GM12878 (cell line): ENCODE measurements at regions not wholly inside any gene's neighbourhood (a gene's known extent, or its start where the extent isn't known, plus 50 kb on each side); places are given as distances from the start of the nearest gene placed in this dataset.

Experiments used
- ATAC-seq: fragments of 200-7000 bp; cut with Tn5 transposase; 3 replicates; pipeline ENCODE4 v1.9.1; 2020; ENCODE audit warnings: mild to moderate bottlenecking, moderate library complexity
- BruUV-seq: library from RNA; stranded (reverse); fragments of 400-500 nt; replicated peaks from 2 replicates; lab custom pipeline; 2021; lab: Mats Ljungman, UMichigan
- CTCF ChIA-PET: fragments of 300-600 bp; sonication (Branson Sonifier 250); formaldehyde crosslinking; extraction: SDS; loops from one replicate; lab custom pipeline; 2021; ENCODE audit warnings: inconsistent platforms; lab: Yijun Ruan, JAX
- POLR2A ChIA-PET: fragments of 350-600 bp; formaldehyde crosslinking; extraction: SDS; loops from one replicate; lab custom pipeline; 2021; ENCODE audit warnings: inconsistent platforms; lab: Charles Lee
- RAD21 ChIA-PET: fragments of 300-600 bp; sonication (Branson Sonifier 250); formaldehyde crosslinking; loops from one replicate; lab custom pipeline; 2023; ENCODE audit warnings: antibody characterized with exemption; ENCODE audit not compliant: unreplicated experiment; lab: Charles Lee
- SMC1A ChIA-PET: fragments of 300-600 bp; sonication (Branson Sonifier 250); formaldehyde crosslinking; loops from one replicate; lab custom pipeline; 2023; ENCODE audit not compliant: unreplicated experiment, uncharacterized antibody; lab: Charles Lee
- DNase-seq: peaks from one replicate; pipeline ENCODE4 v3.0.0-alpha.2; 2011; ENCODE audit warnings: low read depth, low spot score
- FAIRE-seq: peaks from 3 replicates; lab custom pipeline; 2011; peaks lifted over from hg19 to GRCh38; lab: Jason Lieb, UNC
- H2AFZ ChIP-seq: 2 replicates; pipeline ENCODE4 v1.6.0; 2011; ENCODE audit warnings: low read depth, low read length, control low read depth; ENCODE audit not compliant: control insufficient read depth
- H3K27ac ChIP-seq: 2 replicates; pipeline ENCODE4 v1.5.1; 2011; ENCODE audit warnings: control low read depth; ENCODE audit not compliant: control insufficient read depth, insufficient read depth
- H3K27me3 ChIP-seq, 2 experiments: replicated peaks in 1 of 2; 2 replicates each; pipeline versions ENCODE4 v1.6.0 to v1.6.1; 2011; ENCODE audit warnings: low read length in 1 of 2; ENCODE audit not compliant: control insufficient read depth in 2 of 2, insufficient read depth in 2 of 2
- H3K36me3 ChIP-seq, 2 experiments: 2 replicates each; pipeline ENCODE4 v1.5.1; 2011; ENCODE audit warnings: low read length in 1 of 2; ENCODE audit not compliant: control insufficient read depth in 2 of 2, insufficient read depth in 2 of 2
- H3K4me1 ChIP-seq: 2 replicates; pipeline ENCODE4 v1.6.1; 2011; ENCODE audit warnings: mild to moderate bottlenecking, low read length, moderate library complexity, mixed read lengths; ENCODE audit not compliant: control insufficient read depth, insufficient read depth
- H3K4me2 ChIP-seq: 2 replicates; pipeline ENCODE4 v1.6.0; 2011; ENCODE audit warnings: control low read depth; ENCODE audit not compliant: control insufficient read depth, insufficient read depth
- H3K4me3 ChIP-seq: fragments of 200-600 bp; sonication (generic); 2 replicates; pipeline ENCODE4 v1.5.1; 2016
- H3K79me2 ChIP-seq: 2 replicates; pipeline ENCODE4 v1.6.0; 2011; ENCODE audit warnings: low read length; ENCODE audit not compliant: control insufficient read depth, insufficient read depth
- H3K9ac ChIP-seq: 2 replicates; pipeline ENCODE4 v1.8.0; 2011; ENCODE audit warnings: low read length, control low read depth, mixed read lengths; ENCODE audit not compliant: control insufficient read depth, insufficient read depth
- H3K9me3 ChIP-seq: replicated peaks from 3 replicates; pipeline ENCODE4 v1.5.1; 2011; ENCODE audit warnings: mild to moderate bottlenecking, low read length; ENCODE audit not compliant: control insufficient read depth, insufficient read depth
- H4K20me1 ChIP-seq: 2 replicates; pipeline ENCODE4 v1.6.0; 2011; ENCODE audit not compliant: control insufficient read depth, insufficient read depth
- BHLHE40 ChIP-seq, 2 experiments: fragments of 450-650 bp in 1 of 2; IDR thresholded peaks; 2 replicates each; pipeline ENCODE4 v1.6.1; 2011 to 2017; ENCODE audit warnings: low read depth in 2 of 2, borderline replicate concordance in 1 of 2, improper control_type of control experiment in 1 of 2, low read length in 1 of 2, mild to moderate bottlenecking in 1 of 2
- CREM ChIP-seq: IDR thresholded peaks from 2 replicates; pipeline ENCODE4 v1.6.1; 2014; ENCODE audit warnings: antibody characterized with exemption, low read depth
- FOXK2 ChIP-seq: fragments of 450-650 bp; IDR thresholded peaks from 2 replicates; pipeline ENCODE4 v1.6.1; 2017; ENCODE audit warnings: mild to moderate bottlenecking, moderate library complexity
- HDGF ChIP-seq: fragments of 450-650 bp; IDR thresholded peaks from 2 replicates; pipeline ENCODE4 v1.6.1; 2016; ENCODE audit warnings: antibody characterized with exemption
- HSF1 ChIP-seq: fragments of 150-350 bp; IDR thresholded peaks from 2 replicates; pipeline ENCODE4 v1.6.1; 2014; ENCODE audit warnings: mild to moderate bottlenecking, low read depth, low read length
- PKNOX1 ChIP-seq: fragments of 450-650 bp; IDR thresholded peaks from 2 replicates; pipeline ENCODE4 v1.6.1; 2016; ENCODE audit warnings: mild to moderate bottlenecking
- POLR2AphosphoS5 ChIP-seq: IDR thresholded peaks from 2 replicates; pipeline ENCODE4 v1.6.1; 2011; ENCODE audit warnings: mild to moderate bottlenecking, low read length, inconsistent platforms
- REST ChIP-seq: IDR thresholded peaks from 2 replicates; pipeline ENCODE4 v1.6.1; 2012; ENCODE audit warnings: mild to moderate bottlenecking, low read depth, low read length
- RFX5 ChIP-seq: IDR thresholded peaks from 2 replicates; pipeline ENCODE4 v1.6.1; 2011; ENCODE audit warnings: low read depth, low read length, improper control_type of control experiment
- TAF1 ChIP-seq: IDR thresholded peaks from 2 replicates; pipeline ENCODE4 v1.6.1; 2011; ENCODE audit warnings: mild to moderate bottlenecking, low read depth, low read length, borderline replicate concordance
- ZBTB33 ChIP-seq: fragments of 450-650 bp; IDR thresholded peaks from 2 replicates; pipeline ENCODE4 v1.6.1; 2017; ENCODE audit warnings: mild to moderate bottlenecking
- ZNF687 ChIP-seq: fragments of 450-650 bp; IDR thresholded peaks from 2 replicates; pipeline ENCODE4 v1.6.1; 2017; ENCODE audit warnings: mild to moderate bottlenecking, moderate library complexity
- whole genome bisulfite sequencing: methylation state at CpG from one replicate; pipeline ENCODE4 v1.1.6; 2016; ENCODE audit warnings: low lambda C conversion rate; ENCODE audit not compliant: insufficient replicate concordance, insufficient coverage; ENCODE audit errors: missing lambda C conversion rate; 5-methylcytosine and 5-hydroxymethylcytosine counted together
- in situ Hi-C: fragments of 300-500 bp; cut with MboI; formaldehyde crosslinking; loops from 9 replicates; pipeline ENCODE4 v1.14.3; 2018; ENCODE audit warnings: mixed read lengths
- intact Hi-C: fragments of 100-400 bp; cut with micrococcal nuclease; formaldehyde crosslinking; loops from one replicate; pipeline ENCODE4 v1.14.2; 2022; ENCODE audit not compliant: unreplicated experiment

GRCh38 chr6:112691289-112691688 lies 344.2 kb downstream of the RFPL4B start:
- no peak for DNase-seq
- H3K9ac ChIP-seq: no peak overlapping the region
- no peak overlapping the region for H3K4me2 ChIP-seq
- POLR2A ChIA-PET: no interaction called here
- FAIRE-seq: no peak
- no peak overlapping the region for H3K4me3 ChIP-seq
- no TSS peak for BruUV-seq
- in situ Hi-C loops (no loop called here), intact Hi-C loops (no loop called here)
- H3K27ac ChIP-seq: no peak overlapping the region
- CTCF ChIA-PET: no interaction called here
- RAD21 ChIA-PET: no interaction called here
- H3K9me3 ChIP-seq: no peaks in the 10 kb centered on the region
- no peak for ATAC-seq
- no peaks in the 10 kb centered on the region for H3K79me2 ChIP-seq
- WGBS: 7% methylated on average over 1 of the region's 1 CpG
- H3K27me3 ChIP-seq: no peaks in the 10 kb centered on the region
- no peak overlapping the region for H2AFZ ChIP-seq
- SMC1A ChIA-PET: no interaction called here
- no peaks in the 10 kb centered on the region for H3K4me1 ChIP-seq
- H3K36me3 ChIP-seq: no peaks in the 10 kb centered on the region
- no peaks in the 10 kb centered on the region for H4K20me1 ChIP-seq
- TF ChIP-seq TAF1: no peak
- no peak for TF ChIP-seq HSF1
- no peak for TF ChIP-seq CREM
- no peak for TF ChIP-seq REST
- no peak for TF ChIP-seq ZNF687
- TF ChIP-seq HDGF: no peak
- no peak for TF ChIP-seq ZBTB33
- TF ChIP-seq RFX5: no peak
- no peak for TF ChIP-seq BHLHE40 (IDR thresholded peaks at IDR 0.05; ENCODE audit: borderline replicate concordance in 1 of 2, low read depth in 2 of 2, low read length in 1 of 2)
- no peak for TF ChIP-seq FOXK2
- no peak for TF ChIP-seq PKNOX1
- no peak for TF ChIP-seq POLR2AphosphoS5
